GM21367 (cell line): ENCODE measurements at regions not wholly inside any gene's neighbourhood (a gene's known extent, or its start where the extent isn't known, plus 50 kb on each side); places are given as distances from the start of the nearest gene placed in this dataset.
A peak's percentile ranks its signal among the peaks of the same experiment; 100 is the strongest.

Experiments used
- ATAC-seq: cut with Tn5 transposase; IDR thresholded peaks from one replicate; pipeline ENCODE4 v1.9.1; 2021; ENCODE audit not compliant: unreplicated experiment

DNA sequence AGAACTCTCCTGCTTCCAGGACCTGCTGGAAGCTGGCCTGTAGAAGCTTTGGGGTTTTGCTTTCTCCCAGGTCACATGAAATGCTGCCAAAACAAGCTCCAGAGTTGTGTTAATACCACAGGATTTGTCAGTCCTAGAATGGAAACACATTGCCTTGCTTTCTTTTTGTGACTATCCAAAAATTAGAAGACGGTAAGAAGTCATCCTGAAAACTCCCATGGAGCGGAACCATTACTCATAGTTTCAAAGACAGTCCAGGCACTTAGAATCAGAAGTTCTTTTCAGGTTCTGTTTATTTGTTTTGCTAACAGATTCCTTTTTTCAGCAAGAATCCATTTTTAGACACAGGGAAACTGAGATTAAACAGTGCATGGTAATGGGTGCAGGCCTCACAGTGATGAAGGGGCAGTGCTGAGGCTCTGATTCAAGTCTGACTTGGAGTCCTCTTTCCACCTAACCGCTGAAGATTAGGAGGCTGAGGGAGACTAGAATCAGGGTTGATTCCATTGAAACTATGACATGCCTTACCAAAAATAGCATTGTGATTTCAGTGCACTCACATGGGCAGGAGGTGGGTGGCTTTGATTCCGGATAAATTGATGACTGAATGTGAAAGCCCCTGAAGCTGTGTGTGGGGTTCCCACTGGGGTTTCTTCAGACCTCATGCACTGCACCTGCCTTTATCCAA is 72.2 kb upstream of the NAA20 start:
- ATAC-seq = peak; percentile 61

DNA sequence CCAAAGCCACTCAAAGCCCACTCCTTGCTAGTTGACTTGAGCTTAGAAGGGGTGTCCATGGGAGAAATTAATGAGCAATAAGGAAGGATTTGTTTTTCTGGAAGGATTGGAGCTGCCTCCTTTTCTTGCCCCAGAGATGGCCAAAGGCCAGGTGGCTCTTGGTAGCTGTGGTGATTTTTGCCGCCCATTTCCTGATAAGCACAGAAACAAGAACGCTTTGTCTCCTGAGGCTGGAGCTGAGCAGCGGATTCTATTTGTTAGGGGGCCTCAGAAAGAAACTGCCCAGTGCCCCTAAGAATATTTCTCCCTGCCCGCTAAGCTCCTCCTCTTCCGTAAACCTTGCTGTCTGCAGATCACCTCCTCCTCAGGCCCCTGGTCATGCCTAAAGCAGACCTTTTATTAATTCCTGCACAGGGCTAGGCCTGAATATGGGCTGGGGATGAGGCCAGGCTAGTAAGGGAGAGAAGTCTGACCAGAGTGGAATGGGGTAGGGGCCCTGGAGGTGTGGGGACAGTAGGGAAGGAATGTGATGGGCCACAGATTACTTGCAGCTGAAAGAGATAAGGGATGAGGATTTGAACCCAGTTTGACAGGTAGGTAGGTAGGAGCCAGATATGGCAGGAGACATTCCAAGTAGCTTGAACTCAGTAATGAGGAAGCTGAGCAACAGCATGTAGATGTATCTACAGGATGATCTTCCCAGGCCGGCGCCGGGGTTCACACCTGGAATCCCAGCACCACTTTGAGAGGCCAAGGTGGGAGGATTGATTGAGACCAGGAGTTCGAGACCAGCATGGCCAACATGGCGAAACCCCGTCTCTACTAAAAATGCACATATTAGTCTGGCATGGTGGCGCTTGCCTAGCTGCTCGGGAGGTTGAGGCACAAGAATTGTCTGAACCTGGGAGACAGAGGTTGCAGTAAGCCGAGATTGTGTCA is 71.2 kb upstream of the NAA20 start:
- ATAC-seq = no peak

DNA sequence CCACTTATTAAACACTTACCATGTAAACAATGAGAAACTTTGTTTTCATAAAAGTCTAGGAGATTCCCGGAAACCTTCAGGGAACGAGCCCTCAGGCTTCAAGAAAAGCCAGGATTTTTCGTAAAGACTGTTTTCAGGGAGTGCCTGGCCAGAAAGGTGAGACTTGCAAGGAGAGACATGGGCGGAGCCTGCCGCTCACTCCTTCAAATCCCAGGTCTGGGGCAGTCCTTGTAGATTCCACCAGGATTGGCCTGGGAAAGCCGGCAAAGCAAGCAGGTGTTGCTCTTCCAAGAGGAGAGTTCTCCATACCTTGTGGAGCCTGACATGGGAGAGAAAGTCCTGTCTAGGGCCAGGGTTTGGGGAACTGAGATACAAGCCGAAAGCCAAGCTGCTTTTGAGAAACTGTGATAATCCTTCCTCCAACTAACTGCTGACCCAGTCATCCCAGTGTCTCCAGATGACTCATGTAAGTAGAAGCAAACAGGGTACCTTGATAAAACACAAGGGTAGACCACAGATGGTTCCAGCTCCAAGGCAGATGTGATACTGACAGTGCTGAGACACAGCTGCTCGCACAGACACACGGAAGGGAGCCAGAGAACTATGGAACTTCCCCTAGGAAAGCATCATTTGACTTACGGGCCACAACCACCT is 69.4 kb upstream of the NAA20 start:
- no peak for ATAC-seq

DNA sequence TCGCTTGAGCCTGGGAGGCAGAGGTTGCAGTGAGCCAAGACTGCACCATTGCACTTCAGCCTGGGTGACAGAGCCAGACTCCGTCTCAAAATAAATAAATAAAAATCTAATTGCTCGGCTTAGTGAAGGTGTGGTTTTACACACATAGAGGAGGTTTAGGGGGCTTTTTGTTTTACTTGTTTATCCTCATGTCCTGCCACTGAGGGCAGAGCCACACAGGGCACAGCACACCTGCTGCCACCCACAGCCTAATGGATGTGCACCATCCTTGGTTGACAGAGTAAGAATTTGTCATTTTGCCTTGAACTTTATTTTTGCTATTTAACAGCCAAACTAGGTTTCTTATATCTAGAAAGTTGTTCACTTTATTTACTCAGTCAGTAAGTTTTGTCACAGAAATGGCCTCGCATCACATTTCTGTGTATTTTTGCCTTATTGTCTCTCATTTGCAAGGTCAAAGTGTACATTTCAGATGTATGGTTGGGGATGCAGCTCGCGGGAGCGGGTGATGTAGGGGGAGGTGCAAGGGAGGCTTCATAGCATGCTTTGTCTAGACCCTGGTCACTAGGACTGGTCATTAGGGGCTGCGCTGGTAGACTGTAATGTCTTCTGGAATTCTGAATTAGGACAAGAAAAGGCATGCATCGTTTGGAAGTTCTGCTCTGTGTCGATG is 67.8 kb upstream of the NAA20 start:
- ATAC-seq = no peak

DNA sequence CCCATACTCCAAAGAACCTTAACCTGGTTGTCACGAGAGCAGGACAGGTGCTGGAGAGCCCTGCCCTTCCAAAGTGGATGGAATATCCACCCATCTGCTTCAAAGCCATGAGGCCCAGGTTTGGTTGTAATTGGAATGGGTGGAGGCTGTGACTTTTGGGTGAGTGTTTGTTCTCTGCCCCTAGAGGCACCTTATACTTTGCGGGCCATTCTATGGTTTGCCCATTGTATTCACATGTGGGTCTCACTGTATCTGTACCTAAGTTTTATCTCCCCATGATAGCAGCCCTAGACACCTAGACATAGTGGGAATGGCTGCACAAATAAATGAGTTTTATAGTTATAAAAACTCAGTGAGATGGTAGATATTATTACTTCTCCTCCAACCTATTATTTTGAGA is 67.1 kb upstream of the NAA20 start:
- ATAC-seq = no peak

DNA sequence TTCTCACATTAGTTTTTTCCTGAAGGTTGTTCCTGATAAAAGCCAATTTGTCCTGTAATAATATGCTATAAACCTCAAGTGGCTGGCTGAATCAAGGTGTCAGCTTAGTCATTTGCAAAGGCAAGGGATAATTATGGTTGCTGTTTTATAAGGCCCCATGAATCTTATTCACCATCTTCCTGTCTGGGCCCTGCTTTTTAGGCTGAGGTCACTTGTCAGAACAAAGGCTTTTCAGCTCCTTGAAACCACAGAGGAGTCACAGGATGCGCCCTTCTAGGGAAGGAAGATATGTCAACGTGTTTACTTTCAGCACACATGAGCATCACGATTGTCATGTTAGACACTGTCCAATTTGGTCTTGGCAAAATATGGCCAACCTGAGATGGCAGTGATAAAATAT is 64.8 kb upstream of the NAA20 start:
- ATAC-seq = no peak

DNA sequence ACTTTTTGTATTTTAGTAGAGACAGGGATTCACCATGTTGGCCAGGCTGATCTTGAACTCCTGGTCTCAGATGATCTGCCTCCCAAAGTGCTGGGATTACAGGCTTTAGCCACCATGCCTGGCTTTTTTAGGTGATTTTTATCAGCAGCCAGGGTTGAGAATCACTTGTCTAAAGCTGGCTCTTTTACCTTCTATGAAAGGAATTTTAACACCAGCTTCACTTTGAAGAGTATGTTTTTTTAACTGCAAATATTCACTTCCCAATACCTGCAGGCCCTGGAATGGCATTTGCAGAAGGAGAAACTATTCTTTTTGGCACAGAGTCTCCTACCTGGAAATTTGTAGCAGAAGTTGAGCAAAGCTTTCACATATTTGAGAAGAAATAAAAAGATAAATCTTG is 63.6 kb upstream of the NAA20 start:
- no peak for ATAC-seq

DNA sequence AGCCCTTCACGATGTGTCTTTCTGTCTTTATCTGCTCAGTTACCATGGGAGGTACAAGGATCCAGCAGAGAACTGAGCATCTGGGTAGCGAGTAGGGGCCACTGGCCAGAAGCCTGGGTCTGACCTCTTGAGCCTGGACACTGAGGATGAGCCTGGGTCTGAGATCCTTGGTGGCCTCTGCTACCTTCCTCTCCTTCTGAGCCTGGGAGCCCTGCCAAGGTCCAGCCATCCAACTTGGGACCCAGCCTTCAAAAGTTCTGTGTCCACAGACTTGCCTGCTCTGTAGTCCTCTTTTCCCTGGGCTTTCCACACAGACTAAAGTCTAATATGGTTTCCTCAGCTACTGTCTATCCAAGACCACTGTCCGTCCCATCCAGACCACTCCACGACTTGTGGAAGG is 60.2 kb upstream of the NAA20 start:
- no peak for ATAC-seq

DNA sequence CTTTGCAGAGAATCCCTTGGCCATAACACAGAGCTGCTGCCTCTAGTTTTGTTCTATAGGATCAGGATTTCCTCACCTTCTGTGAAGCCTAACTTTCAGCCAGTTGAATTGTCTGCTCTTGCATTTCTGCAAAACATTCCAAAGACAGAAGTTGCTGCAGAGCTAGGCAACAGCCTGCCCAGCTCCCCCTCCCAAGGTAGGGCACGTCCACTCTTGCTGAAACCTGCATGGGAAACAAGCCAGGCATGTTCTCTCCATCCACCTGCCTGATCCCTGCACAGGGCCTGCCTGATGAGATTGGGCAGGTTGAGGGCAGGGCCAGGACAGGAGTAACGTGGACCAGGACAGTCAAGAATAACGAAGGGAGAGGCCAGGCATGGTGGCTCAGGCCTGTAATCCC is 58.9 kb upstream of the NAA20 start:
- no peak for ATAC-seq

DNA sequence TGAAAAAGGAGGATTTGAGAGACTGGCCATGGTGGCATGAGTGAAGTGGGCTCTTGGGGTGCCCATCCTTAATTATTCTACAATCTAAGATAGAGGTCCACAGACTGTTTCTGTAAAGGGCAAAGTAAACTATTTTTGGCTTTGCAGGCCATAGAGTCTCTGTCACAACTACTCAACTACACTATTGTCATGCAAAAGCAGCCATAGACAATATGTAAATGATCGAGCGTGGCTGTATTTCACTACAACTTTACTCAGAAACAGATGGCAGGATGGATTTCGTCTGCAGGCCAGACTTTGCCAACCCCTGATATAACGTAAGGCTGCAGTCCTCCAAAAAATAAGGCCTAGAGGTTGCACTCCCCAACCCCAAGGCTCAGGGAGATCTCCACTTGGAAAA is 58.2 kb upstream of the NAA20 start:
- no peak for ATAC-seq

DNA sequence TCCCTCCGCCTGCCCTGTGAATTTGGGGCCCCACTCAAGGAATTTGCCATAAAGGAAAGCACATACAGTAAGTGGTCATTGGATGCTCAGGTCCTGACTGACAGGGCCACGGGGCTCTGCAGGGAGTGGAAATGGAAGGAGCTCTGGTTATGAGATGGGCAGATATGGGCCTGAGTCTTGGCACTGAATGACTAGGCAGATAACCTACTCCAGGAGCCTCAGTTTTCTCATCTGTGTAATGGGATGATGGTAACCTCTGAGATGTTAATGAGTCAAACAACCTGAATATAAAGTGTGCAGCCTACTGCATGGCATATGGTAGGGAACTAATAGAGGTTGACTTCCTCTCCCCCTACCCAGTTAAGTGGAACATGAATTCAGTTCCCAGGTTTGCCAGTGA is 56.4 kb upstream of the NAA20 start:
- ATAC-seq = no peak

DNA sequence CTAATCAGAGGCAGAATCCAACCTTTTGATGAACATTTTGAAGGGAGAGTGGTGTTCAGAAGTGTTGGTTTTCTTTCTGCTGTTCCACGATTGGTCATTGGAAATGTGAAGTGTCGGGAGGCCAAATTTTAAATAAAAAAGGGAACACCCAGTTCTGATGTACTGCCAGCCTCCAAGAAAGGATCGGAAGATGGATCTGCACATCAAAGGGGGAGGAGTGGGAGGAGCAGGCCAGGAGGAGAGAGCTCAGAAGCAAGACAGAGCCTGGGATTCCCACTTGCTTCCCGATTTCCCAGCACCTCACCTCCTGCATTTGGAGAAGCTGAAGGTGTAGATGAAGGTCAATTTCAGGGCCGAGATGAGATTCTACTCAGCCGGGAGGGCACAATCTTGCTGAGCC is 55.9 kb upstream of the NAA20 start:
- ATAC-seq = no peak

DNA sequence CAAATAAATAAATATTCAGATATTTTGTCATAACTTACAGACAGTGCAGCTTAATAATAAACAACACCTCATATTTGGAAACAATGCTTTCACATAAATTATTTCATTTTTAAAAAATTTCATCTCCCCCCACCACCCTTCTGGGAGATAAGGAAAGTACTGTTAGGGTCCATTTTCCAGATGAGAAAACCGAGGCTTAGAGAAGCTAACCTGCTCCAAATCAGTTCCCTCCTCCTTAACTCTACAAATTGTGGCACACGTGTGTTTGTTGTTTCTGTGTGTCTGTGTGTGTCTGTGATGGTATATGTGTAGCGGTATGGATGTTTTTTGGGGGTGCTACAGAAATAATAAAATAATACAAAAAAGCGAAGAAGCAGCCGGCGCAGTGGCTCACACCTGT is 54.2 kb upstream of the NAA20 start:
- no peak for ATAC-seq

DNA sequence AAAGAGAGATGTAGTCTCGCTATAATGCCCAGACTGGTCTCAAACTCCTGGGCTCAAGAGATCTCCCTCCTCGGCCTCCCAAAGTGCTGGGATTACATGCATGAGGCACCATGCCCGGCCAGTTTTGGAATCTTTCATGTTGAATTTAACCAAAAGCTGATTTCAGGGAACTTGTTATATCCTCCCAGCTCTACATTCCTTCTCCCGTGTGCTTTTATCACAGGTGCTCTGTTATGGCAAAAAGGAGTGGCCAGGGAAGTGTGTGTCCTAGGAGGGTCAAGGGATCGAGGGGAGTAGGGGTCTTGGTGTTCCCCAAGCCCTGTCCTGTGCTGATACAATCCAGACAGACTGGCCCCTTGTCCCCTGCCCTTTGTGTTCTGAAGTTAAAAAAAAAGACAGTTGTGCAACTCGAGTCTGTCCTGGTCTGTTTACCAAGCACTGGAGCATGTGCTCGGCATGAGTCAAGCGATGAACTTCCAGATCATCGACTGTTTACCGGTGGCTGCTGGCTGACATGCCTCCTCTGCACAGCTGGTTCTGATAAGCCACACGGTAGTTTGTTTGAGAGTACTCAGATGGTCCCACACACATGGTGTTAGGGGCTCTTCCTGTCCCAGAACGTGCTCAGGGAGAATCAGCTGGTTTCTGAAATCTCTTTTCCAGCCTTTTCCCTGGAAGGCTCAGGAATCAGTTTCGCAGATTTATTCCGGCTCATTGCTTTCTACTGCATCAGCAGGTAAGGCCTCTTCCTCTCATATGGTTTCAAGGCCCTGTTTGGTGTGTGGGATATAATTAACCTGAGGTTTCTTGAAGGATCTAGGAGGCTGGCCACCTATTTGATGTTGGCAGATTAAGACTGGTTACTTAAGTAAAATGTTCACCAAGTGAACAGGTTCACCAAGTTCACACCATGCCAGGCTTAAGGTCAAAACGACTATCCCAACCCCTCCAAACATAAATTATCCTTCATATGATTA is 52.6 kb upstream of the NAA20 start:
- no peak for ATAC-seq

DNA sequence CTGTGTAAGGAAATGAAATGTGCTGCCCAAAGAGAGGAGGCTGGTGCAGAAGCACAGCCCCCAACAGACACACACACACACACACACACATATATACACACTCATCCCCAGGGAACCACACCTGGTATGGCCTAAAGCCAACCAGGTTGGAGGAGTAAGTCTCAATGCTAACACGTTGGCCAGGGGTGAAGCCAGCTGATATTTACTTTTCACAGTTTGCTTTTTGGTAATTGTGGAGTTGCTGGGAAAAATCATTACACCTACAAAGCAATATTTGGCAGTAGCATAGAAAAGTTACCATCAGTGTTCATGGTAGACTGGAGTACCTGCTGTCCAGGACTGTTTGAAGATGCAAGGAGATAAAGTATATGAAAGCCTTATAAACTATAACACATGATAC is 50.3 kb upstream of the NAA20 start:
- no peak for ATAC-seq
